RPMI7951 (cell line): ENCODE measurements at regions not wholly inside any gene's neighbourhood (a gene's known extent, or its start where the extent isn't known, plus 50 kb on each side); places are given as distances from the start of the nearest gene placed in this dataset.
"Not testable (repeated sequence)": the region's sequence is repeated elsewhere in the genome, so short reads cannot be mapped to it uniquely, and the experiment has no call there.

Experiments
- DNase-seq: peaks from one replicate; pipeline ENCODE4 v3.0.0-alpha.2; 2012; ENCODE audit warnings: low read depth

- DNase-seq = peak; percentile 24
These were observed 667.0 kb upstream of the MARCKS start for GRCh38 chr6:113190170-113190569.

DNA sequence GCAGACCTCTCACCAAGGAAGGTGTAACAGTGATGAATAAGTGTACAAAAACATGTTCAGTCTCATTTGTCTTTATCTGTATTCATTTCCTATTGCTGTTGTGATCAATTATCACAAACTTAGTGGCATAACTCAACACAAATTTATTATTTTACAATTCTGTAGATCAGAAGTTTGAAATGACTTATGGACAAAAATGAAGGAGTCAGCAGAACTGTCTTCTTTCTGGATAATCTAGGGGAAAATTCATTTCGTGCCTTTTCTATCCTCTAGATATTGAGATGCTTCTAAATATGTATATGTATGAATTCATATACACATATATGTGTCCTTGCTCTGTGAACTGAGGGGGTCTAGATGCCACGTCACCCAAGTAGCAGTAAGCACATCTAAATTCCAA is 663.1 kb upstream of the MARCKS start:
- no peak for DNase-seq

DNA sequence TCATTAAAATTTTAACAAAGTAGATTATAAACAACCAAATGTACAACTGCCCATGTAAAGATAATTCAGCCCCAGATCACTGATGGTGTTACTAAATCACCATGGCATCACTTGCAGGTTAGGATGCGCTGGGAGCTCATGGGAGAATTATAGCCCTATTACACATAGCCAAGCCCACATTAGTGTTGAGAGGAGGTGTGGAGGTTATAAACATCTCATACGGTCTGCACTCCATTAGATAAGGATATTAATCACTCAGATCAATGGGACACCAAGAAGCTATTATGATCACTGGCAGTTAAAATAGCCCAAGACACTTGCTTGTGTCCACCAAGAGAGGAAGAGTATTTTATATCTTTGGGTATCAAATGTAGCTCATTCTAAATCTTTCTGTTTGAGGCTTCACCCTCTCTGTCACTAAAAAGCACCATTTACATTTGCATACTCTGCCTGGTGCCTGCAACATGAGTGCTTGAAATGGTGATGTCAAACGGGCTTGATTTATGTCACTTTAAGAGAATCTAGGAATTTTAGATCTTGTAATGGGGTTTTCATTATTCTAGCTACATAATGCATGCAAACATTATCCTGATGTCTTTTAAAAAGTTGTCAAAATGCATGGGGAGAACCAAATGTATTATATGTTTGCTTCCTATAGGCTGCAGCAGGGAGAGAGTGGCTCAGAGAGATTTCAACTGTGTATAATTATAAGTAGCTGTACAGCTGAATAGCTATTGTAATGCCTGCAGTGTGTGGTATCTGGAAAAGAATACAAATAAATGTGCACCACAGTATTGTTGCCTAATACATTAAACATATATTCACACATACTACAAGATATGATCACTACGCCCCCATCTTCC is 654.1 kb upstream of the MARCKS start:
- DNase-seq = no peak

DNA sequence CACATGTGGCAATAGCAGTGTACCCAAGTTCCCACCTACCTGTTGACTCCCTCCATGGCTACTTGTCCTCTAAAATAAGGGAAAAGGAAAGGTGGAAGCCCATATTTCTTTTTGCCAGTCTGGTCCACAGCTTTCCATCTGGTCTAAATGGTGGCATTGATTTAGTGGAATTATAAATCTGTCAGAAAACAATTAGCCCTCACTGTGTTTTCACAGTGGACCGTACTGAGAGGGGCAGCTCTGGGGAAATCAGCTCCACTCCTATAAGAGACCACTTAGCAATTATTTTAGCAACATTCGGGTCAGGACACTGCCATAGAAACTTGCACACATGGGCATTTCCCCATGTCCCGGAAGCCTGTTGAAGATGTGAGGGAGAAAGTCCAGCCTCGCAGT is 653.4 kb upstream of the MARCKS start:
- DNase-seq = no peak

DNA sequence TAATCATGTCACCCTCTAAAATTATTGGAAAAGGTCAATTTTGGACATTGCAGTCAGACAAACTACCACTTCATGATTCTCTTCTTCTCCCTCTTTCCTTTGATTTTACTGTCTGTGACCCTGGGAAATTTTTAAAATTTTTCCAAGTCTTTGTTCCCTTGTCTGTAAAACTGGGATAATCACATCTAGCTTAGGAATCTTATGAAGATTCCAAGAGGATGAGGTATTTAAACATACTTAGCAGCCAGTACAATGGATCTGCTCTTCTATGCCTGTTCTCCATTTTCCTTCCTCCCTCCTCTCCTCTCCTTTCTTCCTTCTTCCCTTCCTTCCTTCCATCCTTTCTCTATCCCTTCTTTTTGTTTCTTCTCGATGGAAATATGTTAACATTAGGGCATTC is 651.6 kb upstream of the MARCKS start:
- no peak for DNase-seq

DNA sequence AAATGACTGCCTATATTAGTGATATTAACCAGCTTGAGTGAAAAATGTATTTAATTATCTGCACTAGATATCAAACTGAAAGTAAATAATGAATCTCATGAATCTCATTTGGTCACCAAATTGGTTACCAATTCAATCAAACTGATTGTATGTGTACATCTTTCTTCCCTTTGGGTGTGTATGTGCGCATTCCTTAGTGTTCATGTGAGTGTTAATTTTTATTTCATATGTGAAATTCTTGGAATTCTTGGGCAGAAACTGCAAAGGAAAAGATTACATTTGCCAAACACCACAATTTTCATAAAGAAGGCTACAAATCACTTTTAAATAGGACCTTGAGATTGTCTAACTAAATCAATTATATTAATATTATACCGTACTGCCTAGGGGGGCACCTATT is 648.4 kb upstream of the MARCKS start:
- DNase-seq = no peak

GRCh38 chr6:113209315-113209714 is 647.8 kb upstream of the MARCKS start:
- no peak for DNase-seq

- no peak for DNase-seq
These were observed 646.0 kb upstream of the MARCKS start for GRCh38 chr6:113211170-113211569.

DNA sequence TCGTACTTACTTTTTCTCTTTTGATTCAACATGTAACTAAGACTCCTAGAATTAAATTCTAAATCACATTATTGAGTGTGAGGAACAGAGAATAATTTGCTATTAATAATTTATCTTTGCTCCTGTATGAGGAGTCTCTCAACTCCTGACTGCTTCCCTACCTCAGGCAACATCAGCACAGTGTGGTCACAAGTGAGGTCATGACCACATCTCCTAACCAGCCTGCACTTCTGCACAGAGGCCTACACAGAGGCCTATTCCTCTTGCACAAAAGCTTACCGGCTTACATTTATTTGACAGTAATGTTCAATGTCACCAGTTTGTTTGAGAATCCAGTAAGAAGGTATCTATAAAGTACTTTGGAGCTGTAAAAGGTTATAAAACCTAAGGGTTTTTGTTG is 637.4 kb upstream of the MARCKS start:
- peak; percentile 10 for DNase-seq

DNA sequence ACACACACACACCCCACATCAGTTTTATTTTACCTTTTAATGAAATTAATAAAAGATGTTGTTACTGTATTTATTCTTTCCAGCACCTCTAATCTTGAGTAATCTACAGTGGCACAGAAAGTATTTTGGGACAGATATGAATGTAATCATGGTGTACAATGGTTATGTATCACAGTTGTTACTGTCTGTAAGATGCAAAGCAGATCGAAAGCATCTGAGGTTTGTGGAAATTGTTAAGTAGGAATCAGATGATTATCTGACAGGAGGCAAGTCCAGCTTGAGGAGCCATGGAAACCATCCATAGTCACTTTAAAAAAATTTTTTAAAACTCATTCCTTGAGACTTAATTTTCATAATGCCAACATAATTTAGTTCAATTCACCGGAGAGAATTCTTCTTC is 636.3 kb upstream of the MARCKS start:
- DNase-seq = no peak

GRCh38 chr6:113221850-113222249 is 635.3 kb upstream of the MARCKS start:
- no peak for DNase-seq

GRCh38 chr6:113246186-113246585 is 611.0 kb upstream of the MARCKS start:
- no peak for DNase-seq

DNA sequence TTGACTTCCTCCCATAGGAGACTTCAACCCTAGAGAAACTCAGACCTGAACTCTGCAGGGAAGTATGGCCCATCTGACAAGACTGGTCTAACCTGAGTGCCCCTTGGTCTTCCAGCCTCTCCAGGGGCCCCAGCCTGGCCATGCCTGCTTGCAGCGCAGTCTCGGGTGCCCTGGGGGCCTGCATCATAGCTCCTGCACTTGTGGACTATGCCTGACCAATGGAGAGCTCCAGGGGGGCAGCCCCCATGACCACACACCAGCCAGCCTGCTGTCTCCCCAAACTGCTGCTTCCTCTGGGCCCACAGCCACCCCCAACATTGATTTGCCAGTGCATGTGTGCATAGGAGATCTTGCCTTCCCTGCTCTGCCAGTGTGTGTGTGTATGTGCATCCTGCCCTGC is 608.6 kb upstream of the MARCKS start:
- DNase-seq = no peak

- not testable (repeated sequence) for DNase-seq
These were observed 603.0 kb upstream of the MARCKS start for GRCh38 chr6:113254194-113254593.

DNA sequence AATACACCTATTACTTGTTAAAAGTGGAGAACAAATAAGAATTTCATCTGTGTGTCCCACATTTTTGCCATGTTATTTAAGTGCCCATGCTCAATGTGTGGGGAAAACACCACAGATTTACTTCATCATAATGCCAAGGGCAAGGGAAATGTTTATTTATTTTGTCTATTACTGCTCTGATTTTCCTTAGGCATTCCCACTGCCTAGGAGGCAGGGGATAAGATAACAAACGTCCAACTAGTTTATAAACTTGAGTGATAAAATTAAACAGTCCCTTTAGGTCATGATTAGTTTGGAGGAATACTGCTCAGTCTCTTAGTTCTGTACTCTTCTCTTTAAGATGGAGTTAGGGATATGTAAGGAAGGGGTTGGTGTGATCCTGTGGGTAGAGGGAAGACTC is 598.4 kb upstream of the MARCKS start:
- peak; percentile 3 for DNase-seq

DNA sequence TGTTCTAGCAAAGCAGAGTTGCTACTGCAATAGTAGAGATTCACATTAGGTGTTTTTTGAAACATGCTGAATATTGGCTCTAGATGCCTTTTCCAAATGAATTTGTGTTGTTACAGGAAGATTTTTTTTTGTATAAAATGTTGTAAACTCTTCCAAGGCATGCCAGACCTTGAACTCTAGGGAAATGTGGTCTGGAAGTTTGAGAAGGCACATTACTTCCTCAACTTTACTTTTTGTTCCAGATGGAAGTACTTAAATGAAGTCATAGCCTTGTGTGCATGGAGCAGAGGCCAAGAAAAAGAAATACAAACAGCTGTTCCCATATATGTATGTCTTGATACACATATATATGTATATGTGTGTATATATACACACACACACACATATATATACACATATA is 585.7 kb upstream of the MARCKS start:
- DNase-seq = no peak

GRCh38 chr6:113276601-113277000 is 580.5 kb upstream of the MARCKS start:
- DNase-seq = no peak

DNA sequence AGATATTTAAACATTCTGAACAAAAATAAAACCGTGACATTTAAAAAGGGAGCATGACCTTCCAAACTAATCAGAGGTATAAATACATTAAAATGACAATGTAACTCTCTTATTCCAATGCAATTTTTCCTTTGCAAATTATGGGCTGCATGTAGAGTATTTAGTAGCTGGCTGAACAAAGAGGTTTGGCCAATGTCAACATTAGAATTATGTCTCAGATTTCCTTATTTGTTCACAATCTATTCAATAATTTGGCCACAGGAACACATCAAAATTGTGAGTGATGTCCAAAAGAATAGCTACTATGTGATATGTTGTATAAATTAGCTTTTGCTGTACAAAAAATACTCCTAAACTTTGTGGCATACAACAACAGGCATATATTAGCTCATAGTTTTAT is 580.0 kb upstream of the MARCKS start:
- no peak for DNase-seq

DNA sequence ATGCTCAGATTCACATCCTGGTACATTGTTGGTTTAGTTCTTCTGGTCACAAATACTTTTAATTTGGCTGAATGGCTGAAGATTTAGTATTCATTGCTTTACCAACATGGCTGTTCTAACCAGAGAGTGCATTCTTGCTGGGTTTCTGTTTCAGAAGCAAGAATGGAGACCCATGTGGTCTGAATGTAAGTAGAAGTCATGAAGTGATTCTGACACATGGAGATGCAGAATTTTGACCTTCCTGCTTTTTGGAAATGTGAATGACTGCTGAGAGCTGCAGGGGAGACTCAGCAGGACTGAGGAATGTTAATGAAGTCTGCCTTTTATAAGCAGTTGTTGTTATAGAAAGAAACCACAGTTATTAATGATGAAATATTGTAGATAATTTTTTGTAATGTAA is 576.1 kb upstream of the MARCKS start:
- no peak for DNase-seq

DNA sequence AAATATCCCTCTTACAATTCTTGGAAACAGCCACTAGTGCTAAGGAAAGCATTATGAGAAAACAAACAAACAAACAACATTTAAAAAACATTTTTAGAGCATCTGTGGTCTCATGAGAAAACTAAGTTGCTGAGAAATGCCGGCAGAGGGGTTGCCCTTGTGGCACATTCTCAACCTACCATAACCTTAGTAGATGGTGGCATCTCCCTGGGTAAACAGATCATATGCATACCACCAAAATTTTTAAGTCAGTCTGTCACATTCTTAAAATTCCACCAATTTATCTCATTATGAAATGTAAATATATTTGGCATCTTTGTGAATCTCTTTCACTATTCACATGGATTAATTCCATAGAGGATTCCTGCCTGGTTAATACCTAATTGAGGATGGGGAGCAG is 575.7 kb upstream of the MARCKS start:
- no peak for DNase-seq

GRCh38 chr6:113287396-113287795 is 569.7 kb upstream of the MARCKS start:
- no peak for DNase-seq

DNA sequence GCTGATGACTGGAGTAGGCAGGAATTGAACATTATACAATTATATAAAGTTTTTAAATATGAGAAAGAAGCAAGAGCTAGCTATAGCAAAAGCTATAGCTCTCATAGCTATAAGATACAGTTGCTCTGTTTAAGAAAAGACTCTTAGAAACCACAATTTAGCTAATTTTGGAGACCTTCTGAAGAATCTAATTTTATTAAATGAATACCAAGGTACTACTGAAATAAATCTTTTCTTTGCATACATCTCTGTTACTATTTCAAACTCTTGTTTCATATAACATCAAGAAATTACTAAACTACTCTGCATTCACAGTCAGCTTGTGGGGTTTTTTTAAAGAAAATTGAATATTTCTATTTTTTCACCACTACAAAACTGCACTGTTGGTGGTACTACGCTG is 568.7 kb upstream of the MARCKS start:
- no peak for DNase-seq

DNA sequence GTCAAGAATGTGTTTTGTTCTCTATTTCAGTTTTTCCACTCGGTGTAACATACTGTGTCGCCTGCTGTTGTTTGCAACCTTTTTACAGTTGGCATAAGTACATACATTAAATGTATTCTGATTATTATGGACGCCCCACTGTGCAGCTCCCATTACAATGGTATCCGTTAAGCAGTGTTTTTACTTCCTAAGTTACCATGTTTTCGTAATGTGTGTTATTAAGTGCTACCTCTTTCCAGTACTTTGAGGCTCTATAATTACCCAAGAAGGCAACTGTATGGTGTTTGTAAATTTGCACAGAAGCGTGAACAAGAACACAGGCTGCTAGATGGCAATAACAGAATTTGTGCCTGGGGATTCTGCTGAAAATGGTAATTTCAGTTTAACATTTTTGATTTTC is 568.0 kb upstream of the MARCKS start:
- DNase-seq = no peak

GRCh38 chr6:113290684-113291083 is 566.5 kb upstream of the MARCKS start:
- DNase-seq = no peak
